GM12878 (cell line): ENCODE measurements at regions not wholly inside any gene's neighbourhood (a gene's known extent, or its start where the extent isn't known, plus 50 kb on each side); places are given as distances from the start of the nearest gene placed in this dataset.

Source experiments
- ATAC-seq: fragments of 200-7000 bp; cut with Tn5 transposase; 3 replicates; pipeline ENCODE4 v1.9.1; 2020; ENCODE audit warnings: mild to moderate bottlenecking, moderate library complexity
- BruUV-seq: library from RNA; stranded (reverse); fragments of 400-500 nt; replicated peaks from 2 replicates; lab custom pipeline; 2021; lab: Mats Ljungman, UMichigan
- CTCF ChIA-PET: fragments of 300-600 bp; sonication (Branson Sonifier 250); formaldehyde crosslinking; extraction: SDS; loops from one replicate; lab custom pipeline; 2021; ENCODE audit warnings: inconsistent platforms; lab: Yijun Ruan, JAX
- POLR2A ChIA-PET: fragments of 350-600 bp; formaldehyde crosslinking; extraction: SDS; loops from one replicate; lab custom pipeline; 2021; ENCODE audit warnings: inconsistent platforms; lab: Charles Lee
- RAD21 ChIA-PET: fragments of 300-600 bp; sonication (Branson Sonifier 250); formaldehyde crosslinking; loops from one replicate; lab custom pipeline; 2023; ENCODE audit warnings: antibody characterized with exemption; ENCODE audit not compliant: unreplicated experiment; lab: Charles Lee
- SMC1A ChIA-PET: fragments of 300-600 bp; sonication (Branson Sonifier 250); formaldehyde crosslinking; loops from one replicate; lab custom pipeline; 2023; ENCODE audit not compliant: unreplicated experiment, uncharacterized antibody; lab: Charles Lee
- DNase-seq: peaks from one replicate; pipeline ENCODE4 v3.0.0-alpha.2; 2011; ENCODE audit warnings: low read depth, low spot score
- FAIRE-seq: peaks from 3 replicates; lab custom pipeline; 2011; peaks lifted over from hg19 to GRCh38; lab: Jason Lieb, UNC
- H2AFZ ChIP-seq: 2 replicates; pipeline ENCODE4 v1.6.0; 2011; ENCODE audit warnings: low read depth, low read length, control low read depth; ENCODE audit not compliant: control insufficient read depth
- H3K27ac ChIP-seq: 2 replicates; pipeline ENCODE4 v1.5.1; 2011; ENCODE audit warnings: control low read depth; ENCODE audit not compliant: control insufficient read depth, insufficient read depth
- H3K27me3 ChIP-seq, 2 experiments: replicated peaks in 1 of 2; 2 replicates each; pipeline versions ENCODE4 v1.6.0 to v1.6.1; 2011; ENCODE audit warnings: low read length in 1 of 2; ENCODE audit not compliant: control insufficient read depth in 2 of 2, insufficient read depth in 2 of 2
- H3K36me3 ChIP-seq, 2 experiments: 2 replicates each; pipeline ENCODE4 v1.5.1; 2011; ENCODE audit warnings: low read length in 1 of 2; ENCODE audit not compliant: control insufficient read depth in 2 of 2, insufficient read depth in 2 of 2
- H3K4me1 ChIP-seq: 2 replicates; pipeline ENCODE4 v1.6.1; 2011; ENCODE audit warnings: mild to moderate bottlenecking, low read length, moderate library complexity, mixed read lengths; ENCODE audit not compliant: control insufficient read depth, insufficient read depth
- H3K4me2 ChIP-seq: 2 replicates; pipeline ENCODE4 v1.6.0; 2011; ENCODE audit warnings: control low read depth; ENCODE audit not compliant: control insufficient read depth, insufficient read depth
- H3K4me3 ChIP-seq: fragments of 200-600 bp; sonication (generic); 2 replicates; pipeline ENCODE4 v1.5.1; 2016
- H3K79me2 ChIP-seq: 2 replicates; pipeline ENCODE4 v1.6.0; 2011; ENCODE audit warnings: low read length; ENCODE audit not compliant: control insufficient read depth, insufficient read depth
- H3K9ac ChIP-seq: 2 replicates; pipeline ENCODE4 v1.8.0; 2011; ENCODE audit warnings: low read length, control low read depth, mixed read lengths; ENCODE audit not compliant: control insufficient read depth, insufficient read depth
- H3K9me3 ChIP-seq: replicated peaks from 3 replicates; pipeline ENCODE4 v1.5.1; 2011; ENCODE audit warnings: mild to moderate bottlenecking, low read length; ENCODE audit not compliant: control insufficient read depth, insufficient read depth
- H4K20me1 ChIP-seq: 2 replicates; pipeline ENCODE4 v1.6.0; 2011; ENCODE audit not compliant: control insufficient read depth, insufficient read depth
- ATF7 ChIP-seq: fragments of 450-650 bp; IDR thresholded peaks from 2 replicates; pipeline ENCODE4 v1.6.1; 2016; ENCODE audit warnings: low read depth, mild to moderate bottlenecking
- BRCA1 ChIP-seq: IDR thresholded peaks from 2 replicates; pipeline ENCODE4 v1.6.1; 2011; ENCODE audit warnings: low read depth, low read length, improper control_type of control experiment
- CHD1 ChIP-seq: IDR thresholded peaks from 2 replicates; pipeline ENCODE4 v1.6.1; 2012; ENCODE audit warnings: low read depth, low read length, improper control_type of control experiment
- CHD4 ChIP-seq: fragments of 200-600 bp; sonication (generic); IDR thresholded peaks from 2 replicates; pipeline ENCODE4 v1.6.1; 2016; ENCODE audit warnings: mild to moderate bottlenecking
- CREB1 ChIP-seq: IDR thresholded peaks from 2 replicates; pipeline ENCODE4 v1.6.1; 2012; ENCODE audit warnings: low read depth, mild to moderate bottlenecking, inconsistent platforms
- IKZF2 ChIP-seq, 2 experiments: fragments of 450-650 bp; IDR thresholded peaks; 2 replicates each; pipeline ENCODE4 v1.6.1; 2017; ENCODE audit warnings: mild to moderate bottlenecking in 2 of 2, moderate library complexity in 2 of 2
- KAT2A ChIP-seq: conservative IDR thresholded peaks from 2 replicates; pipeline ENCODE4 v1.6.1; 2011; ENCODE audit warnings: low read depth, low read length; ENCODE audit not compliant: control insufficient read depth
- MEF2B ChIP-seq: fragments of 450-650 bp; IDR thresholded peaks from 2 replicates; pipeline ENCODE4 v1.6.1; 2018; ENCODE audit warnings: mild to moderate bottlenecking, moderate library complexity; ENCODE audit not compliant: partially characterized antibody, poor library complexity, severe bottlenecking
- PML ChIP-seq: IDR thresholded peaks from 2 replicates; pipeline ENCODE4 v1.6.1; 2012; ENCODE audit warnings: low read length, inconsistent platforms
- SIN3A ChIP-seq: IDR thresholded peaks from 2 replicates; pipeline ENCODE4 v1.6.1; 2012; ENCODE audit warnings: low read depth, low read length, improper control_type of control experiment
- SMAD1 ChIP-seq: fragments of 450-650 bp; IDR thresholded peaks from 2 replicates; pipeline ENCODE4 v1.6.1; 2018; ENCODE audit warnings: mild to moderate bottlenecking, low read depth; ENCODE audit not compliant: partially characterized antibody
- WRNIP1 ChIP-seq: IDR thresholded peaks from 2 replicates; pipeline ENCODE4 v1.6.1; 2011; ENCODE audit warnings: low read depth, low read length, improper control_type of control experiment, borderline replicate concordance
- YBX1 ChIP-seq: fragments of 450-650 bp; IDR thresholded peaks from 2 replicates; pipeline ENCODE4 v1.6.1; 2016; ENCODE audit warnings: antibody characterized with exemption
- ZNF217 ChIP-seq: fragments of 450-650 bp; IDR thresholded peaks from 2 replicates; pipeline ENCODE4 v1.6.1; 2017; ENCODE audit warnings: antibody characterized with exemption, mild to moderate bottlenecking
- WGBS: methylation state at CpG from one replicate; pipeline ENCODE4 v1.1.6; 2016; ENCODE audit warnings: low lambda C conversion rate; ENCODE audit not compliant: insufficient replicate concordance, insufficient coverage; ENCODE audit errors: missing lambda C conversion rate; 5-methylcytosine and 5-hydroxymethylcytosine counted together
- in situ Hi-C: fragments of 300-500 bp; cut with MboI; formaldehyde crosslinking; loops from 9 replicates; pipeline ENCODE4 v1.14.3; 2018; ENCODE audit warnings: mixed read lengths
- intact Hi-C: fragments of 100-400 bp; cut with micrococcal nuclease; formaldehyde crosslinking; loops from one replicate; pipeline ENCODE4 v1.14.2; 2022; ENCODE audit not compliant: unreplicated experiment
- TF ChIP-seq, protein P1 (sequence below): fragments of 450-650 bp; formaldehyde crosslinking; IDR thresholded peaks from 2 replicates; pipeline ENCODE4 v1.4.0; 2020; ENCODE audit warnings: mild to moderate bottlenecking, moderate library complexity
- TF ChIP-seq, protein P2 (sequence below): fragments of 450-650 bp; IDR thresholded peaks from 2 replicates; pipeline ENCODE4 v1.6.1; 2017; ENCODE audit warnings: mild to moderate bottlenecking, moderate library complexity

DNA sequence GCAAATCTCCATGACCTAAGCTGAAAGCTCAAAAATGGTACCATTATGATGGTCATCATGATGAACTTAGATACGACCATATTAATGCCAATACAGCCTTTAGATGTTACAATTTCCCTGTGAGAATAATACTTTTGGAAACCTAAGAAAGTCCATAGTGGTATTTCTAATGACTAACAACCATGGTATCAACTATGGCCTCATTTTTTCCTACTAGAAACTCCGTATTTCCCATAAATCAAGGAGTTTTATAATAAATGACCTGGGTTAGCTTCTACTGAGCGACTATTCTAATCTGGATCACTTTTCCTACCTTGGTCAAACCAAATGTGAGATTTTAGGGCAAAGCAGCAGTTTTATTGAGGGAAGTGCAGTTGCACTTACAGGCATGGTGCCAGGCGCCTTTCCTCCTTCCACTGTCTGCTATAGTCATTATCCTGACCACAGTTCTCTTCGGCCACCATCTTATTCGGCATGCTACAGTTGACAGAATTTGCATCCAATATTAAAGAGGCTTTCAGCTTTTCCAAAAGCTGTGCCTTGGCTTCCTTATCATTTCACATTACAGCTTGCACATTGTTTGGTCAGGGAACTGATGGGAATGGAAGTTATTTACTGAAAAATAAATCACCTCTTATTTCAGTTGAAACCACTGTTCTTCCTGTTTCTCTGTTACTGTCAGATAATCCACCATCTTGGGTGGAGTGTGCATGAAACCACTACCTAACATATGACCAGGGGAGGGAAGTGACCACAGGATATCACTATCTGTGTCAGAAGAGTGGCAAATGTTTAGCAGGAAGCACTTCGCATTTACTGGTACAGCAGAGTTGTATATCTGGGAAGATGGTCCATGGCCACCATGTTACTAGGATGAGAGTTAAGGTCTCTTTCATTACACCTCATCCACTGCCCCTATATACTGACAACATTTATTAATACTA is 74.5 kb upstream of the PICALM start (continued):
- TF ChIP-seq, protein P1, sequence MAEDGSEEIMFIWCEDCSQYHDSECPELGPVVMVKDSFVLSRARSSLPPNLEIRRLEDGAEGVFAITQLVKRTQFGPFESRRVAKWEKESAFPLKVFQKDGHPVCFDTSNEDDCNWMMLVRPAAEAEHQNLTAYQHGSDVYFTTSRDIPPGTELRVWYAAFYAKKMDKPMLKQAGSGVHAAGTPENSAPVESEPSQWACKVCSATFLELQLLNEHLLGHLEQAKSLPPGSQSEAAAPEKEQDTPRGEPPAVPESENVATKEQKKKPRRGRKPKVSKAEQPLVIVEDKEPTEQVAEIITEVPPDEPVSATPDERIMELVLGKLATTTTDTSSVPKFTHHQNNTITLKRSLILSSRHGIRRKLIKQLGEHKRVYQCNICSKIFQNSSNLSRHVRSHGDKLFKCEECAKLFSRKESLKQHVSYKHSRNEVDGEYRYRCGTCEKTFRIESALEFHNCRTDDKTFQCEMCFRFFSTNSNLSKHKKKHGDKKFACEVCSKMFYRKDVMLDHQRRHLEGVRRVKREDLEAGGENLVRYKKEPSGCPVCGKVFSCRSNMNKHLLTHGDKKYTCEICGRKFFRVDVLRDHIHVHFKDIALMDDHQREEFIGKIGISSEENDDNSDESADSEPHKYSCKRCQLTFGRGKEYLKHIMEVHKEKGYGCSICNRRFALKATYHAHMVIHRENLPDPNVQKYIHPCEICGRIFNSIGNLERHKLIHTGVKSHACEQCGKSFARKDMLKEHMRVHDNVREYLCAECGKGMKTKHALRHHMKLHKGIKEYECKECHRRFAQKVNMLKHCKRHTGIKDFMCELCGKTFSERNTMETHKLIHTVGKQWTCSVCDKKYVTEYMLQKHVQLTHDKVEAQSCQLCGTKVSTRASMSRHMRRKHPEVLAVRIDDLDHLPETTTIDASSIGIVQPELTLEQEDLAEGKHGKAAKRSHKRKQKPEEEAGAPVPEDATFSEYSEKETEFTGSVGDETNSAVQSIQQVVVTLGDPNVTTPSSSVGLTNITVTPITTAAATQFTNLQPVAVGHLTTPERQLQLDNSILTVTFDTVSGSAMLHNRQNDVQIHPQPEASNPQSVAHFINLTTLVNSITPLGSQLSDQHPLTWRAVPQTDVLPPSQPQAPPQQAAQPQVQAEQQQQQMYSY = no peak
- TF ChIP-seq YBX1 (no peak), WRNIP1 (no peak), CREB1 (no peak), BRCA1 (no peak)

DNA sequence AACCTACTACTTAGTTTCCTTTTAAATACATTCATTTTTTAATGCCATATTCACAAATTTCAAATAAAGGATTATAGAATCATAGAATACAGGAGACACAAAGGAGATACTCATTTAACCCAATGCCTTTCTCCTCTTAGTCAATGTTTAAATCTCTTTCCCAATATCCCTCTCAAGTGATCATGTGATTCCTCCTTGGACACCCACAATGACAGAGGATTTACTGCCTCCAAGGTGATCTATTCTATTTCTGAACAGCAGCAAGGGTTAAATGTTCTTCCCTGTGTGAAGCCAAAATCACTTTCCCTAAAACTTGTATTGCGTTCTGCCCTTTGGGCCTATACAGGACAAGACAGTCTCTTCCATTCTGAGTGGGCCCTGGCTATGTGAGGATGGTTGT is 73.3 kb upstream of the PICALM start:
- intact Hi-C loops (no loop called here), in situ Hi-C loops (no loop called here)
- no peak overlapping the region for H2AFZ ChIP-seq
- ChIA-PET SMC1A (interaction anchor here (0.9 to 6.5 kb wide), 6 partner anchors 10 to 45 kb away, joined by 3 to 44 read pairs (median 4); no protein-coding TSS in a partner anchor), CTCF (interaction anchor here (1.6 kb wide), 1 partner anchor 52 kb away, joined by 6 read pairs; no protein-coding TSS in a partner anchor), RAD21 (interaction anchor here (0.6 to 1.5 kb wide), 3 partner anchors 25 to 128 kb away, joined by 3 to 5 read pairs (median 4); no protein-coding TSS in a partner anchor), POLR2A (interaction anchor here (0.6 kb wide), 1 partner anchor 28 kb away, joined by 5 read pairs; no protein-coding TSS in a partner anchor)
- FAIRE-seq = no peak
- H3K9ac ChIP-seq = no peak overlapping the region
- no peak overlapping the region for H3K4me2 ChIP-seq
- H3K27me3 ChIP-seq = no peaks in the 10 kb centered on the region
- DNase-seq = no peak
- peaks cover 11% of the 10 kb centered on the region; the same call in 1 of the 2 replicates for H3K4me1 ChIP-seq
- ATAC-seq = no peak
- no peaks in the 10 kb centered on the region for H3K79me2 ChIP-seq
- H3K4me3 ChIP-seq = no peak overlapping the region
- no TSS peak for BruUV-seq
- no peaks in the 10 kb centered on the region for H3K9me3 ChIP-seq
- no peak overlapping the region for H3K27ac ChIP-seq
- no peaks in the 10 kb centered on the region for H4K20me1 ChIP-seq
- no peaks in the 10 kb centered on the region for H3K36me3 ChIP-seq
- WGBS = 100% methylated on average over 1 of the region's 1 CpG
- no peak for TF ChIP-seq CHD1
- no peak for TF ChIP-seq SIN3A
- TF ChIP-seq MEF2B = no peak
- TF ChIP-seq KAT2A = no peak
- no peak for TF ChIP-seq IKZF2 (IDR thresholded peaks at IDR 0.05)
- no peak for TF ChIP-seq PML
- no peak for TF ChIP-seq ATF7
- no peak for TF ChIP-seq SMAD1
- no peak for TF ChIP-seq ZNF217
- TF ChIP-seq, protein P2, sequence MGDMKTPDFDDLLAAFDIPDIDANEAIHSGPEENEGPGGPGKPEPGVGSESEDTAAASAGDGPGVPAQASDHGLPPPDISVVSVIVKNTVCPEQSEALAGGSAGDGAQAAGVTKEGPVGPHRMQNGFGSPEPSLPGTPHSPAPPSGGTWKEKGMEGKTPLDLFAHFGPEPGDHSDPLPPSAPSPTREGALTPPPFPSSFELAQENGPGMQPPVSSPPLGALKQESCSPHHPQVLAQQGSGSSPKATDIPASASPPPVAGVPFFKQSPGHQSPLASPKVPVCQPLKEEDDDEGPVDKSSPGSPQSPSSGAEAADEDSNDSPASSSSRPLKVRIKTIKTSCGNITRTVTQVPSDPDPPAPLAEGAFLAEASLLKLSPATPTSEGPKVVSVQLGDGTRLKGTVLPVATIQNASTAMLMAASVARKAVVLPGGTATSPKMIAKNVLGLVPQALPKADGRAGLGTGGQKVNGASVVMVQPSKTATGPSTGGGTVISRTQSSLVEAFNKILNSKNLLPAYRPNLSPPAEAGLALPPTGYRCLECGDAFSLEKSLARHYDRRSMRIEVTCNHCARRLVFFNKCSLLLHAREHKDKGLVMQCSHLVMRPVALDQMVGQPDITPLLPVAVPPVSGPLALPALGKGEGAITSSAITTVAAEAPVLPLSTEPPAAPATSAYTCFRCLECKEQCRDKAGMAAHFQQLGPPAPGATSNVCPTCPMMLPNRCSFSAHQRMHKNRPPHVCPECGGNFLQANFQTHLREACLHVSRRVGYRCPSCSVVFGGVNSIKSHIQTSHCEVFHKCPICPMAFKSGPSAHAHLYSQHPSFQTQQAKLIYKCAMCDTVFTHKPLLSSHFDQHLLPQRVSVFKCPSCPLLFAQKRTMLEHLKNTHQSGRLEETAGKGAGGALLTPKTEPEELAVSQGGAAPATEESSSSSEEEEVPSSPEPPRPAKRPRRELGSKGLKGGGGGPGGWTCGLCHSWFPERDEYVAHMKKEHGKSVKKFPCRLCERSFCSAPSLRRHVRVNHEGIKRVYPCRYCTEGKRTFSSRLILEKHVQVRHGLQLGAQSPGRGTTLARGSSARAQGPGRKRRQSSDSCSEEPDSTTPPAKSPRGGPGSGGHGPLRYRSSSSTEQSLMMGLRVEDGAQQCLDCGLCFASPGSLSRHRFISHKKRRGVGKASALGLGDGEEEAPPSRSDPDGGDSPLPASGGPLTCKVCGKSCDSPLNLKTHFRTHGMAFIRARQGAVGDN = no peak
- no peak for TF ChIP-seq CHD4
